PC-9 (cell line): ENCODE measurements at regions not wholly inside any gene's neighbourhood (a gene's known extent, or its start where the extent isn't known, plus 50 kb on each side); places are given as distances from the start of the nearest gene placed in this dataset.

Experiments used
- BruUV-seq: library from RNA; stranded (reverse); fragments of 400-500 nt; replicated peaks from 2 replicates; lab custom pipeline; 2021; lab: Mats Ljungman, UMichigan
- CTCF ChIA-PET: fragments of 300-600 bp; sonication (Branson Sonifier 250); formaldehyde crosslinking; loops from one replicate; lab custom pipeline; 2022; ENCODE audit warnings: antibody characterized with exemption; lab: Charles Lee
- POLR2A ChIA-PET: fragments of 300-600 bp; sonication (Branson Sonifier 250); formaldehyde crosslinking; loops from one replicate; lab custom pipeline; 2022; ENCODE audit warnings: antibody characterized with exemption; ENCODE audit not compliant: unreplicated experiment; lab: Charles Lee
- DNase-seq, 2 experiments: peaks; one replicate each; pipeline versions ENCODE4 v3.0.0 to v3.0.0-alpha.2; 2015 to 2022; ENCODE audit warnings: mixed read lengths in 1 of 2
- H2AFZ ChIP-seq: fragments of 200-600 bp; sonication (generic); 2 replicates; pipeline ENCODE4 v1.8.1; 2017; ENCODE audit warnings: antibody characterized with exemption
- H3F3A ChIP-seq: fragments of 200-600 bp; sonication (generic); 2 replicates; pipeline ENCODE4 v1.8.1; 2017; ENCODE audit warnings: antibody characterized with exemption, mild to moderate bottlenecking, low read depth; ENCODE audit not compliant: insufficient read depth
- H3K27ac ChIP-seq: fragments of 200-600 bp; sonication (generic); 2 replicates; pipeline ENCODE4 v1.6.1; 2016; ENCODE audit warnings: mixed run types
- H3K27me3 ChIP-seq: fragments of 200-600 bp; sonication (generic); 2 replicates; pipeline ENCODE4 v1.6.1; 2016; ENCODE audit warnings: low read depth, mixed run types; ENCODE audit not compliant: insufficient read depth
- H3K36me3 ChIP-seq: fragments of 200-600 bp; sonication (generic); 2 replicates; pipeline ENCODE4 v1.6.1; 2016; ENCODE audit warnings: low read depth, mixed run types
- H3K4me1 ChIP-seq: fragments of 200-600 bp; sonication (generic); replicated peaks from 2 replicates; pipeline ENCODE4 v1.6.1; 2016; ENCODE audit warnings: mixed run types; ENCODE audit not compliant: insufficient read depth
- H3K4me2 ChIP-seq: fragments of 200-600 bp; sonication (generic); 2 replicates; pipeline ENCODE4 v1.6.1; 2017; ENCODE audit warnings: mixed run types
- H3K4me3 ChIP-seq: fragments of 200-600 bp; sonication (generic); 2 replicates; pipeline ENCODE4 v1.6.1; 2016; ENCODE audit warnings: mixed run types
- H3K79me2 ChIP-seq: fragments of 200-600 bp; sonication (generic); 2 replicates; pipeline ENCODE4 v1.6.1; 2017; ENCODE audit warnings: low read depth, mixed run types
- H3K9me2 ChIP-seq: fragments of 200-600 bp; sonication (generic); 2 replicates; pipeline ENCODE4 v1.8.1; 2017; ENCODE audit warnings: mild to moderate bottlenecking; ENCODE audit not compliant: insufficient read depth
- H3K9me3 ChIP-seq: fragments of 200-600 bp; sonication (generic); 2 replicates; pipeline ENCODE4 v1.8.1; 2016; ENCODE audit warnings: low read depth; ENCODE audit not compliant: insufficient read depth
- H4K20me1 ChIP-seq: fragments of 200-600 bp; sonication (generic); 2 replicates; pipeline ENCODE4 v1.8.1; 2017; ENCODE audit not compliant: insufficient read depth
- CTCF ChIP-seq: fragments of 200-600 bp; sonication (generic); conservative IDR thresholded peaks from 2 replicates; pipeline ENCODE4 v1.6.1; 2017; ENCODE audit warnings: mixed run types, antibody characterized with exemption, mild to moderate bottlenecking, moderate library complexity
- EZH2 ChIP-seq: fragments of 200-600 bp; sonication (generic); IDR thresholded peaks from 2 replicates; pipeline ENCODE4 v1.8.0; 2017; ENCODE audit warnings: antibody characterized with exemption, low read depth
- intact Hi-C: fragments of 100-400 bp; cut with micrococcal nuclease; formaldehyde crosslinking; loops from one replicate; pipeline ENCODE4 v1.10.0; 2022; ENCODE audit not compliant: unreplicated experiment

DNA sequence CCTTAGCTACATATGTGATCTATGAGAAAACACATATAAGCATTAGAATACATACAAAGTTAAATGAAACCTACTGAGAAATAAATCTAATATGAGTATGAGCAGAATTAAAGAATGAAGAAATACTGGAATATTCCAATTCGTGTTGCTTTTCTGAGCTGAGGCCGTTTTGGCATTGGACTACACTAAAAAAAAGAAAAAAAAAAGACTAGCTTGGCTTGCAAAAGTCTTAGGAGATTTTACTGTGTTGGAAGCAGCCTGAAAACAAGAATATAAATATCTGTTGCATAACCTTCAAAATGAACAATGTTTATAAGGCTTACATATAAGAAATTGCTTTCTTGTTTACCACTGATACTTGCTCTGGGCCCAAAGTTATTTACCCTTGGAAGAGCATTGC lies 562.8 kb downstream of the TMEM182 start:
- H3F3A ChIP-seq, result no peaks in the 10 kb centered on the region
- no peaks in the 10 kb centered on the region for H3K4me1 ChIP-seq
- CTCF ChIA-PET, result no interaction called here
- no peak overlapping the region for H3K4me3 ChIP-seq
- H3K4me2 ChIP-seq, result no peak overlapping the region
- H2AFZ ChIP-seq, result no peak overlapping the region
- peaks cover 14% of the 10 kb centered on the region for H3K27me3 ChIP-seq
- intact Hi-C loops, result no loop called here
- POLR2A ChIA-PET, result no interaction called here
- no peaks in the 10 kb centered on the region for H4K20me1 ChIP-seq
- no peak for DNase-seq
- H3K36me3 ChIP-seq, result no peaks in the 10 kb centered on the region
- no peak for TF ChIP-seq EZH2
- TF ChIP-seq CTCF, result no peak
- H3K9me2 ChIP-seq, result no peaks in the 10 kb centered on the region
- H3K79me2 ChIP-seq, result no peaks in the 10 kb centered on the region
- H3K9me3 ChIP-seq, result no peaks in the 10 kb centered on the region
- BruUV-seq, result no TSS peak
- H3K27ac ChIP-seq, result no peak overlapping the region

DNA sequence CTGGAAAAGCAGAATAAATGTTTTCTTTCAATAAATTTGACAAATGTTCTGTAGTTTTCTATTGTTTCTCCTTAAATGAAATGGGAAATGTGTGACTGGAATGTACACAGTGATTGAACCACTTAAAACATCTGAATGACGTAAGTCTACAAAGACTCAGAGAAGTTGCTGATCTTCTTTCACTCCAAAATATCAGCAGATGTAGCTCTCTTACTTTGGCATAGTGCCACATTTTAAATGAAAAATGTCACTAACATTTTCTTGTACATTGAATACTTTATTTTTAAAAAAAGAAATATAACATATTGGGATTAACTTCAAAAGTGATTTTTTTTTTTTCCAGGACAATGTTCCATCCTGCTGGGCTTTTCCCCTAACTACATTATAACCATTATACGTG lies 565.6 kb downstream of the TMEM182 start:
- Histone ChIP-seq H4K20me1 (no peaks in the 10 kb centered on the region), H3K4me3 (no peak overlapping the region), H3F3A (no peaks in the 10 kb centered on the region), H3K4me2 (no peak overlapping the region), H3K4me1 (no peaks in the 10 kb centered on the region), H3K79me2 (no peaks in the 10 kb centered on the region), H2AFZ (no peak overlapping the region), H3K27me3 (peaks cover 14% of the 10 kb centered on the region), H3K27ac (no peak overlapping the region), H3K9me3 (no peaks in the 10 kb centered on the region), H3K9me2 (no peaks in the 10 kb centered on the region), H3K36me3 (no peaks in the 10 kb centered on the region)
- no TSS peak for BruUV-seq
- intact Hi-C loops, result no loop called here
- no peak for DNase-seq
- POLR2A ChIA-PET, result no interaction called here
- CTCF ChIA-PET, result no interaction called here
- TF ChIP-seq EZH2 (no peak), CTCF (no peak)

- Histone ChIP-seq H3K4me1 (no peaks in the 10 kb centered on the region), H3K79me2 (no peaks in the 10 kb centered on the region), H3K9me3 (no peaks in the 10 kb centered on the region), H3K4me3 (no peak overlapping the region), H3K27ac (no peak overlapping the region), H2AFZ (no peak overlapping the region), H3F3A (no peaks in the 10 kb centered on the region), H3K27me3 (peaks cover 14% of the 10 kb centered on the region), H4K20me1 (no peaks in the 10 kb centered on the region), H3K4me2 (no peak overlapping the region), H3K9me2 (no peaks in the 10 kb centered on the region), H3K36me3 (no peaks in the 10 kb centered on the region)
- ChIA-PET POLR2A (no interaction called here), CTCF (no interaction called here)
- no peak for DNase-seq
- no TSS peak for BruUV-seq
- no peak for TF ChIP-seq EZH2
- TF ChIP-seq CTCF, result no peak
- intact Hi-C loops, result no loop called here
Measured at GRCh38 chr2:103327966-103328365, 566.1 kb downstream of the TMEM182 start.
